ENCODE measurements at regions not wholly inside any gene's neighbourhood (a gene's known extent, or its start where the extent isn't known, plus 50 kb on each side); places are given as distances from the start of the nearest gene placed in this dataset.
A peak's percentile ranks its signal among the peaks of the same experiment; 100 is the strongest.

- no peaks in the 10 kb centered on the region for H3K36me3 Mint-ChIP-seq
- H3K27ac Mint-ChIP-seq = no peak overlapping the region
- no peak for ATAC-seq
- DNase-seq (ENCODE audit: low spot score in 2 of 2) = no peak
- H3K9me3 Mint-ChIP-seq = no peaks in the 10 kb centered on the region
Measured at GRCh38 chr10:124346831-124347230, 71.9 kb downstream of the OAT start.

- H3K27ac Mint-ChIP-seq = no peak overlapping the region
- DNase-seq (ENCODE audit: low spot score in 2 of 2) (no peak), ATAC-seq (no peak)
- H3K9me3 Mint-ChIP-seq = no peaks in the 10 kb centered on the region
- H3K36me3 Mint-ChIP-seq = no peaks in the 10 kb centered on the region
Measured at GRCh38 chr10:124345521-124345920, 73.2 kb downstream of the OAT start.

GRCh38 chr10:124344931-124345330 is 73.8 kb downstream of the OAT start:
- no peaks in the 10 kb centered on the region for H3K9me3 Mint-ChIP-seq
- DNase-seq (ENCODE audit: low spot score in 2 of 2) = no peak
- no peak overlapping the region for H3K27ac Mint-ChIP-seq
- ATAC-seq = no peak
- H3K36me3 Mint-ChIP-seq = no peaks in the 10 kb centered on the region

GRCh38 chr10:124344266-124344590 is 74.5 kb downstream of the OAT start:
- H3K9me3 Mint-ChIP-seq = no peaks in the 10 kb centered on the region
- H3K27ac Mint-ChIP-seq = no peak overlapping the region
- H3K36me3 Mint-ChIP-seq = no peaks in the 10 kb centered on the region

GRCh38 chr10:124343351-124344265 is 75.1 kb downstream of the OAT start:
- H3K27ac Mint-ChIP-seq = no peak overlapping the region

More at GRCh38 chr10:124344266-124344590, 74.5 kb downstream of the OAT start:
- no peak for ATAC-seq
- no peak for DNase-seq (ENCODE audit: low spot score in 2 of 2)

GRCh38 chr10:124342821-124343170 is 75.9 kb downstream of the OAT start:
- Mint-ChIP-seq H3K27ac (no peak overlapping the region), H3K9me3 (no peaks in the 10 kb centered on the region), H3K36me3 (no peaks in the 10 kb centered on the region)
- no peak for ATAC-seq
- no peak for DNase-seq (ENCODE audit: low spot score in 2 of 2)

More at GRCh38 chr10:124343351-124344265, 75.1 kb downstream of the OAT start:
- ATAC-seq (no peak), DNase-seq (ENCODE audit: low spot score in 2 of 2) (no peak)
- no peaks in the 10 kb centered on the region for H3K9me3 Mint-ChIP-seq
- no peaks in the 10 kb centered on the region for H3K36me3 Mint-ChIP-seq

- no peaks in the 10 kb centered on the region for H3K36me3 Mint-ChIP-seq
- H3K27ac Mint-ChIP-seq = no peak overlapping the region
- no peaks in the 10 kb centered on the region for H3K9me3 Mint-ChIP-seq
- no peak for ATAC-seq
- no peak for DNase-seq (ENCODE audit: low spot score in 2 of 2)
Measured at GRCh38 chr10:124342136-124342820, 76.4 kb downstream of the OAT start.

GRCh38 chr10:124341768-124342135 is 77.0 kb downstream of the OAT start:
- peak in 1 of 2 donors; percentile 33 for DNase-seq (ENCODE audit: low spot score in 2 of 2)
- Mint-ChIP-seq H3K9me3 (no peaks in the 10 kb centered on the region), H3K36me3 (no peaks in the 10 kb centered on the region), H3K27ac (no peak overlapping the region)
- ATAC-seq = peak; percentile 91 to 97

GRCh38 chr10:124340033-124340760 is 78.5 kb downstream of the OAT start:
- H3K9me3 Mint-ChIP-seq = no peaks in the 10 kb centered on the region
- ATAC-seq = no peak
- no peak for DNase-seq (ENCODE audit: low spot score in 2 of 2)
- H3K36me3 Mint-ChIP-seq = no peaks in the 10 kb centered on the region
- no peak overlapping the region for H3K27ac Mint-ChIP-seq

- DNase-seq (ENCODE audit: low spot score in 2 of 2) (no peak), ATAC-seq (no peak)
- Mint-ChIP-seq H3K36me3 (no peaks in the 10 kb centered on the region), H3K9me3 (no peaks in the 10 kb centered on the region), H3K27ac (no peak overlapping the region)
Measured at GRCh38 chr10:124339119-124340032, 79.3 kb downstream of the OAT start.

- no peak for DNase-seq (ENCODE audit: low spot score in 2 of 2)
- Mint-ChIP-seq H3K36me3 (no peaks in the 10 kb centered on the region), H3K9me3 (no peaks in the 10 kb centered on the region), H3K27ac (no peak overlapping the region)
- ATAC-seq = no peak
Measured at GRCh38 chr10:124338276-124338925, 80.3 kb downstream of the OAT start.

GRCh38 chr10:124336186-124336585 is 82.5 kb downstream of the OAT start:
- Mint-ChIP-seq H3K27ac (no peak overlapping the region), H3K9me3 (peaks cover 6 to 14% of the 10 kb centered on the region in 2 donors), H3K36me3 (peaks cover 0 to 6% of the 10 kb centered on the region in 2 donors)
- ATAC-seq (no peak), DNase-seq (ENCODE audit: low spot score in 2 of 2) (no peak)

- ATAC-seq (no peak), DNase-seq (ENCODE audit: low spot score in 2 of 2) (no peak)
- H3K9me3 Mint-ChIP-seq = peaks cover 6 to 14% of the 10 kb centered on the region in 2 donors
- H3K27ac Mint-ChIP-seq = no peak overlapping the region
- H3K36me3 Mint-ChIP-seq = peaks cover 0 to 6% of the 10 kb centered on the region in 2 donors
Measured at GRCh38 chr10:124333931-124334330, 84.8 kb downstream of the OAT start.

- DNase-seq (ENCODE audit: low spot score in 2 of 2) (no peak), ATAC-seq (no peak)
- H3K36me3 Mint-ChIP-seq = peaks cover 0 to 6% of the 10 kb centered on the region in 2 donors
- H3K27ac Mint-ChIP-seq = no peak overlapping the region
- H3K9me3 Mint-ChIP-seq = peaks cover 6 to 14% of the 10 kb centered on the region in 2 donors
Measured at GRCh38 chr10:124332426-124332825, 86.3 kb downstream of the OAT start.

GRCh38 chr10:124329941-124330340 is 88.8 kb downstream of the OAT start:
- ATAC-seq (no peak), DNase-seq (ENCODE audit: low spot score in 2 of 2) (no peak)
- Mint-ChIP-seq H3K27ac (no peak overlapping the region), H3K9me3 (peaks cover 6 to 14% of the 10 kb centered on the region in 2 donors), H3K36me3 (peaks cover 0 to 6% of the 10 kb centered on the region in 2 donors)

- H3K36me3 Mint-ChIP-seq = peaks cover 0 to 6% of the 10 kb centered on the region in 2 donors
- DNase-seq (ENCODE audit: low spot score in 2 of 2) (no peak), ATAC-seq (no peak)
- no peak overlapping the region for H3K27ac Mint-ChIP-seq
- peaks cover 6 to 14% of the 10 kb centered on the region in 2 donors for H3K9me3 Mint-ChIP-seq
Measured at GRCh38 chr10:124329362-124329761, 89.4 kb downstream of the OAT start.
